K562 (cell line): ENCODE measurements at regions not wholly inside any gene's neighbourhood (a gene's known extent, or its start where the extent isn't known, plus 50 kb on each side); places are given as distances from the start of the nearest gene placed in this dataset.

ENCODE experiments used
- CTCF ChIP-seq, 3 experiments: IDR thresholded peaks in 2 of 3; conservative IDR thresholded peaks in 1 of 3; 2 replicates each; pipeline ENCODE4 v1.5.1; 2011 to 2012; ENCODE audit warnings: low read length in 3 of 3, mild to moderate bottlenecking in 3 of 3, control low read depth in 2 of 3, improper control_type of control experiment in 1 of 3, inconsistent platforms in 1 of 3, low read depth in 1 of 3, mixed read lengths in 1 of 3, moderate library complexity in 1 of 3; ENCODE audit not compliant: insufficient read depth in 2 of 3
- E2F6 ChIP-seq, 2 experiments: IDR thresholded peaks; 2 replicates each; pipeline ENCODE4 v1.6.1; 2011; ENCODE audit warnings: borderline replicate concordance in 1 of 2, control low read depth in 1 of 2, low read depth in 1 of 2, low read length in 1 of 2, mild to moderate bottlenecking in 1 of 2, mixed read lengths in 1 of 2, moderate library complexity in 1 of 2; ENCODE audit not compliant: insufficient read depth in 1 of 2, insufficient read length in 1 of 2, poor library complexity in 1 of 2, severe bottlenecking in 1 of 2; ENCODE audit errors: extremely low read depth in 1 of 2
- FOXM1 ChIP-seq, 2 experiments: fragments of 450-650 bp in 1 of 2; sonication (generic) in 1 of 2; formaldehyde crosslinking in 1 of 2; IDR thresholded peaks; 2 replicates each; pipeline versions ENCODE4 v1.6.1 to v1.9.0; 2017 to 2022; ENCODE audit warnings: low read depth in 2 of 2, mild to moderate bottlenecking in 2 of 2, missing genetic modification reagents in 1 of 2, moderate library complexity in 1 of 2
- JUNB ChIP-seq: fragments of 450-650 bp; formaldehyde crosslinking; conservative IDR thresholded peaks from 2 replicates; pipeline ENCODE4 v1.4.0; 2020; ENCODE audit warnings: mild to moderate bottlenecking
- MAX ChIP-seq: sonication (generic); formaldehyde crosslinking; IDR thresholded peaks from 2 replicates; pipeline ENCODE4 v1.9.0; 2022; ENCODE audit warnings: mild to moderate bottlenecking, missing genetic modification reagents
- MYC ChIP-seq, 2 experiments: fragments of 250-450 bp in 1 of 2; sonication (Bioruptor Pico) in 1 of 2; IDR thresholded peaks; 2 replicates each; pipeline versions ENCODE4 v1.5.1 to v1.6.1; 2012 to 2021; ENCODE audit warnings: low read depth in 2 of 2, borderline replicate concordance in 1 of 2, improper control_type of control experiment in 1 of 2, low read length in 1 of 2, mild to moderate bottlenecking in 1 of 2, moderate library complexity in 1 of 2
- NFYB ChIP-seq: IDR thresholded peaks from 2 replicates; pipeline ENCODE4 v1.6.1; 2011; ENCODE audit warnings: mild to moderate bottlenecking, moderate library complexity; ENCODE audit not compliant: insufficient read length; ENCODE audit errors: extremely low read depth
- PKNOX1 ChIP-seq: fragments of 450-650 bp; IDR thresholded peaks from 2 replicates; pipeline ENCODE4 v1.6.1; 2016
- PML ChIP-seq: IDR thresholded peaks from 2 replicates; pipeline ENCODE4 v1.6.1; 2012; ENCODE audit warnings: low read length, inconsistent platforms
- SREBF2 ChIP-seq: sonication (generic); formaldehyde crosslinking; IDR thresholded peaks from 2 replicates; pipeline ENCODE4 v1.4.0; 2020; ENCODE audit warnings: mild to moderate bottlenecking, missing genetic modification reagents
- TARDBP ChIP-seq: fragments of 450-650 bp; IDR thresholded peaks from 2 replicates; pipeline ENCODE4 v1.6.1; 2016
- YY1 ChIP-seq, 3 experiments: IDR thresholded peaks; 2 replicates each; pipeline ENCODE4 v1.6.1; 2011; ENCODE audit warnings: low read length in 2 of 3, mild to moderate bottlenecking in 2 of 3, moderate library complexity in 2 of 3, borderline replicate concordance in 1 of 3, control low read depth in 1 of 3, low read depth in 1 of 3; ENCODE audit not compliant: insufficient read depth in 3 of 3, insufficient replicate concordance in 2 of 3, control insufficient read depth in 1 of 3, insufficient read length in 1 of 3; ENCODE audit errors: extremely low read depth in 1 of 3
- ZNF23 ChIP-seq: fragments of 250-450 bp; sonication (Bioruptor Pico); IDR thresholded peaks from 2 replicates; pipeline ENCODE4 v1.4.0; 2020; ENCODE audit warnings: mild to moderate bottlenecking

- TF ChIP-seq YY1 (IDR thresholded peaks at IDR 0.05; ENCODE audit: borderline replicate concordance in 1 of 3, control insufficient read depth in 1 of 3, extremely low read depth in 1 of 3, insufficient read depth in 3 of 3, insufficient read length in 1 of 3, insufficient replicate concordance in 2 of 3, low read depth in 1 of 3, low read length in 2 of 3) = no peak
- no peak for TF ChIP-seq TARDBP
- no peak for TF ChIP-seq CTCF (IDR thresholded peaks at IDR 0.05 in 2 of 3, conservative IDR thresholded peaks at IDR 0.05 in 1 of 3; ENCODE audit: insufficient read depth in 2 of 3, low read depth in 1 of 3, low read length in 3 of 3)
- TF ChIP-seq JUNB = no peak
- TF ChIP-seq ZNF23 (CRISPR knock-in tag) = no peak
- no peak for TF ChIP-seq NFYB
- TF ChIP-seq E2F6 (IDR thresholded peaks at IDR 0.05; ENCODE audit: borderline replicate concordance in 1 of 2, extremely low read depth in 1 of 2, insufficient read depth in 1 of 2, insufficient read length in 1 of 2, low read depth in 1 of 2, low read length in 1 of 2, poor library complexity in 1 of 2, severe bottlenecking in 1 of 2) = no peak
- TF ChIP-seq MAX (CRISPR knock-in tag) = no peak
- no peak for TF ChIP-seq PKNOX1
- no peak for TF ChIP-seq MYC (IDR thresholded peaks at IDR 0.05; ENCODE audit: low read depth, low read length)
- no peak for TF ChIP-seq MYC (CRISPR knock-in tag; IDR thresholded peaks at IDR 0.05; ENCODE audit: borderline replicate concordance, low read depth)
- no peak for TF ChIP-seq SREBF2
- no peak for TF ChIP-seq FOXM1 (IDR thresholded peaks at IDR 0.05; ENCODE audit: low read depth)
- TF ChIP-seq FOXM1 (CRISPR knock-in tag; IDR thresholded peaks at IDR 0.05; ENCODE audit: low read depth) = no peak
- no peak for TF ChIP-seq PML
Observed at GRCh38 chr5:87151547-87151946, 116.1 kb upstream of the RASA1 start.
